ENCODE measurements at regions not wholly inside any gene's neighbourhood (a gene's known extent, or its start where the extent isn't known, plus 50 kb on each side); places are given as distances from the start of the nearest gene placed in this dataset.

GRCh38 chr2:66095820-66096345 is 339.0 kb upstream of the MEIS1 start:
- TF ChIP-seq POLR2AphosphoS5 (IDR thresholded peaks at IDR 0.05), result no peak
- no peak for TF ChIP-seq CTCF (IDR thresholded peaks at IDR 0.05)
